CD8-positive, alpha-beta memory T cell (primary cell): ENCODE measurements at regions not wholly inside any gene's neighbourhood (a gene's known extent, or its start where the extent isn't known, plus 50 kb on each side); places are given as distances from the start of the nearest gene placed in this dataset.

Source experiments
- CTCF ChIA-PET: fragments of 350-600 bp; sonication (Branson Sonifier 250); formaldehyde crosslinking; loops from one replicate; lab custom pipeline; 2021; ENCODE audit warnings: antibody characterized with exemption; lab: Charles Lee
- POLR2A ChIA-PET: fragments of 350-600 bp; sonication (Branson Sonifier 250); formaldehyde crosslinking; loops from one replicate; lab custom pipeline; 2021; ENCODE audit warnings: antibody characterized with exemption; lab: Charles Lee
- DNase-seq, 5 donors: peaks; one replicate each; pipeline versions ENCODE4 v3.0.0 to v3.0.0-alpha.2; 2020 to 2022; ENCODE audit warnings: mixed read lengths in 1 of 5
- H3K27ac ChIP-seq: one replicate; pipeline ENCODE4 v1.7.0; 2013; ENCODE audit warnings: low read depth, mild to moderate bottlenecking, low read length, moderate library complexity
- H3K27me3 ChIP-seq: 2 replicates; pipeline ENCODE4 v1.7.0; 2013; ENCODE audit warnings: low read length, mild to moderate bottlenecking; ENCODE audit not compliant: insufficient read depth, poor library complexity, severe bottlenecking
- H3K36me3 ChIP-seq: 2 replicates; pipeline ENCODE4 v1.7.0; 2013; ENCODE audit warnings: mild to moderate bottlenecking, low read length, moderate library complexity; ENCODE audit not compliant: insufficient read depth
- H3K4me1 ChIP-seq: 2 replicates; pipeline ENCODE4 v1.7.0; 2013; ENCODE audit warnings: mild to moderate bottlenecking, low read length, moderate library complexity; ENCODE audit not compliant: insufficient read depth
- H3K4me3 ChIP-seq: 2 replicates; pipeline ENCODE4 v1.7.0; 2013; ENCODE audit warnings: mild to moderate bottlenecking, low read length
- H3K9me3 ChIP-seq: 2 replicates; pipeline ENCODE4 v1.7.0; 2013; ENCODE audit warnings: mild to moderate bottlenecking, low read length
- H3K27ac Mint-ChIP-seq, 8 donors: one replicate each; pipeline ENCODE4 v1.8.0; 2020 to 2021; ENCODE audit warnings: mixed read lengths in 8 of 8, mild to moderate bottlenecking in 6 of 8, inconsistent platforms in 3 of 8, moderate library complexity in 3 of 8
- H3K27me3 Mint-ChIP-seq, 2 donors: one replicate each; pipeline ENCODE4 v1.8.0; 2020 to 2021; ENCODE audit warnings: mixed read lengths in 2 of 2, mild to moderate bottlenecking in 1 of 2, moderate library complexity in 1 of 2
- H3K36me3 Mint-ChIP-seq, 3 donors: one replicate each; pipeline ENCODE4 v1.8.0; 2020 to 2021; ENCODE audit warnings: mixed read lengths in 3 of 3, inconsistent platforms in 1 of 3, mild to moderate bottlenecking in 1 of 3
- H3K4me1 Mint-ChIP-seq, 3 donors: one replicate each; pipeline ENCODE4 v1.8.0; 2020 to 2021; ENCODE audit warnings: mixed read lengths in 3 of 3, inconsistent platforms in 1 of 3, mild to moderate bottlenecking in 1 of 3
- H3K4me3 Mint-ChIP-seq, 7 donors: one replicate each; pipeline ENCODE4 v1.8.0; 2020 to 2021; ENCODE audit warnings: mixed read lengths in 7 of 7, mild to moderate bottlenecking in 6 of 7, moderate library complexity in 4 of 7, inconsistent platforms in 2 of 7
- H3K9me3 Mint-ChIP-seq, 5 donors: one replicate each; pipeline ENCODE4 v1.8.0; 2020 to 2022; ENCODE audit warnings: mixed read lengths in 5 of 5, mild to moderate bottlenecking in 3 of 5, moderate library complexity in 2 of 5, inconsistent platforms in 1 of 5

DNA sequence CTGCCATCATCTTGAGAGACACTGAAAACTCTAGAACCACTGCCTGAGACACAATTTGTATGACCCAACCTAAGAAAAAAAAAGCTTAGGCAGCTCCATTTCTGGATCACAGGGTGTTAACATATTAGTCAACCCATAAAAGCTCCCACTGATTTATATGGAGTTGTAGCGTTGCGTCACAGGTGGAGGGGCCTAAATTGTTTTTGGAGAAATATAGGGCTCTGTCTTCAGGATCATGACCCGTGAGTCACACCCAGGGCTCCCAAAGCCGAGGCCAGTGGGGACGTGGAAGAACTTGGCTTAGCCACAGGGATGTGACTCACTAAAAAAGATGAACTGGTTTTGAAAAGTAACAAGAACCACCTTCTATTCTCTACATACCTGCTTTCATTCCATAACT lies 116.5 kb upstream of the BMP2 start:
- Mint-ChIP-seq H3K27me3 (no peaks in the 10 kb centered on the region), H3K4me1 (no peaks in the 10 kb centered on the region), H3K4me3 (no peak overlapping the region), H3K36me3 (no peaks in the 10 kb centered on the region), H3K9me3 (peaks cover 6 to 11% (median 7%) of the 10 kb centered on the region in 5 donors), H3K27ac (no peak overlapping the region)
- no peaks in the 10 kb centered on the region for H3K4me1 ChIP-seq
- no peaks in the 10 kb centered on the region for H3K9me3 ChIP-seq
- no peaks in the 10 kb centered on the region for H3K36me3 ChIP-seq
- H3K27ac ChIP-seq, result no peak overlapping the region
- no peak overlapping the region for H3K4me3 ChIP-seq
- no peaks in the 10 kb centered on the region for H3K27me3 ChIP-seq
- POLR2A ChIA-PET, result no interaction called here
- no peak for DNase-seq
- CTCF ChIA-PET, result no interaction called here

DNA sequence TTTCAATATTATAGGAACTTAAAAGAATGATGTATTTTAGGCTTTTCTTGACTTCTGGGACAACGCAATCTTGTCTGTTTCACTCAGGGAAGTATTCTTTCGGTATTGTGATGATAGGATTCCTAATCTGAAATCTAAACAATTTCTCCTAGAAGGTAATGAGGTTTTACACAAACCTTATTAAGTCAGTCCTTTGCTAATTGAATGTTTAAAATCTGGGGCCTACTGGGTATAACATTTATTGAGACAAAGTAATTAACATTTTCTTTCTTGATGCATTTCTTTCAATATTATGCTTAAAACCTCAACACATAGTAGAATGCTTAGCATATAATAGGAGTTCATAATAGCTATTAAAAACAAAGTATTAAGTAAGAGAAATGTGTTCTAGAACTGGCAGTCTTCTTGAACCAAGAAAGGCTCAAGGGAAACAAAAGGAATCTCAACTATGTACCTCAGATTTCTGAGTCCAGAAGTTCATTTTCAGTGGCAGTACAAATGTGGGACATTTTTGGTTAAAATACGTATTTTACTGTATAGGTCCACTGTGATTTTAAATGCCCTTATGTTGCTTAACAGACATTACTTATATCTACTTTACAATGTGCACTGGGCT lies 121.4 kb upstream of the BMP2 start:
- CTCF ChIA-PET, result no interaction called here
- no peaks in the 10 kb centered on the region for H3K36me3 ChIP-seq
- no peaks in the 10 kb centered on the region for H3K27me3 Mint-ChIP-seq
- no peaks in the 10 kb centered on the region for H3K36me3 Mint-ChIP-seq
- no peak overlapping the region for H3K27ac ChIP-seq
- H3K9me3 ChIP-seq, result no peaks in the 10 kb centered on the region
- no peak overlapping the region for H3K4me3 ChIP-seq
- H3K4me1 ChIP-seq, result no peaks in the 10 kb centered on the region
- POLR2A ChIA-PET, result no interaction called here
- no peaks in the 10 kb centered on the region for H3K27me3 ChIP-seq
- no peak overlapping the region for H3K4me3 Mint-ChIP-seq
- no peak overlapping the region for H3K27ac Mint-ChIP-seq
- no peaks in the 10 kb centered on the region for H3K4me1 Mint-ChIP-seq
- H3K9me3 Mint-ChIP-seq, result peaks cover 0 to 8% (median 4%) of the 10 kb centered on the region in 5 donors
- DNase-seq, result no peak

DNA sequence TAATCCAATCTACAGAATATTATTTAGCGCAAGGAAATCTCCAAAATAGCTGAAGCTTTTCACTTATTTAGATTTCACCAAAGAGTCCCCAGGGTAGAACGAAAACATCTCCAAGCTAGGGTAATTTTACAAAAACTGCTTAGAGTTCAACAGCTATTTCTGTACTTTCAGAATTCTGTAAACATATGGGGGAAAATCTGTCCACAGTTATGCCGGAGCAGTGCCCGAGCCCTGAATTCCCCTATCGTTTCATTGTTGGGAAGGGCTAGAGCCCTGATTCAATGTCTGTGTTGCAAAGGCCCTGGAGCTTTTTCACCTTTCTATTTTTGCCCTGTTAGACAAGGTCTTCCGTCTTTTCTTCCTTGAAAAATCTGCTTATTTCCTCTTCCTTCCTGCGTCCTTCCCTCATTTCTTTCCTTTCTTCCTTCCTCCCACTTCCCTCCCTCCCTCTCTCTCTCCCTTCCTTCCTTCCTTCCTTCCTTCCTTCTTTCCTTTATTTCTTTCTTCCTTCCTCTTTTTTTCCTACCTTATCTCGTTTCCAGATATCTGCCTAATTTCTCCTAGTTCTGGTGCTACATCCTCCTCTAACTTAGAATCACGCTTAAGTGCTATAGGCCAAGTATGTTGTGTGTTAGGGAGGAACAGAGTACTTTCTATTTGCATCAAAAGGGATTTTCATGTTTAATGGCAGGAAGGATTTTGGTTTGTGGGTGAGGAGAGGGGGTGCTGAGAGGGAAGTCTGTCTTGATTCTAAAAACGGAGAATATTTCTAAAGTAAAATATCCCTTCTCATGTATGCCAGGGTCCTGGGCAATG lies 122.5 kb upstream of the BMP2 start:
- no peaks in the 10 kb centered on the region for H3K36me3 ChIP-seq
- ChIA-PET CTCF (no interaction called here), POLR2A (no interaction called here)
- H3K4me1 ChIP-seq, result no peaks in the 10 kb centered on the region
- no peaks in the 10 kb centered on the region for H3K9me3 ChIP-seq
- Mint-ChIP-seq H3K27me3 (no peaks in the 10 kb centered on the region), H3K36me3 (no peaks in the 10 kb centered on the region), H3K4me1 (no peaks in the 10 kb centered on the region), H3K4me3 (no peak overlapping the region), H3K27ac (no peak overlapping the region), H3K9me3 (peaks cover 0 to 15% (median 5%) of the 10 kb centered on the region in 5 donors)
- no peak for DNase-seq
- no peak overlapping the region for H3K4me3 ChIP-seq
- H3K27me3 ChIP-seq, result no peaks in the 10 kb centered on the region
- no peak overlapping the region for H3K27ac ChIP-seq

DNA sequence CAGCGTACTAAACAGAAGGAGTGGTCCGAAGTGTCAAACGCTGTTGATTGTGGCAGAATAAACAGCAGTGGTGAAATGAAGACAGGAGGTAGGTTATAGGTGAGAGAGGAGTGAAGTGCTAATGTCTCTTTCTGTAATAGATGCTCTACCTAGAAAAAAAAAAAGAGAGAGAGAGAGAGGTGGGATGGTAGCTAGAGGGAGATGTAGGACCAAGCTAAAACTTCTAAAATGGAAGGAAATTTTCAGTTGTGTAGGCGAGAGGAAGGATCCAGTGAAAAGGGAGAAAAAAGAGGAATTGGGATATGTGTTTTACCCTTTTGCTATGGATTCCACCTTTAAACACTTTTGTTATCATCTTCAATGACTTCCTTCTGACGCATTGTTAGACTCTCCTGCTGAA lies 126.5 kb upstream of the BMP2 start:
- Histone ChIP-seq H3K4me3 (no peak overlapping the region), H3K27me3 (no peaks in the 10 kb centered on the region), H3K27ac (no peak overlapping the region), H3K4me1 (no peaks in the 10 kb centered on the region), H3K36me3 (no peaks in the 10 kb centered on the region), H3K9me3 (no peaks in the 10 kb centered on the region)
- no peaks in the 10 kb centered on the region for H3K27me3 Mint-ChIP-seq
- CTCF ChIA-PET, result no interaction called here
- H3K9me3 Mint-ChIP-seq, result peaks cover 4 to 19% (median 6%) of the 10 kb centered on the region in 5 donors
- no peak overlapping the region for H3K4me3 Mint-ChIP-seq
- no peaks in the 10 kb centered on the region for H3K4me1 Mint-ChIP-seq
- H3K36me3 Mint-ChIP-seq, result no peaks in the 10 kb centered on the region
- no peak overlapping the region for H3K27ac Mint-ChIP-seq
- POLR2A ChIA-PET, result no interaction called here
- DNase-seq, result no peak

DNA sequence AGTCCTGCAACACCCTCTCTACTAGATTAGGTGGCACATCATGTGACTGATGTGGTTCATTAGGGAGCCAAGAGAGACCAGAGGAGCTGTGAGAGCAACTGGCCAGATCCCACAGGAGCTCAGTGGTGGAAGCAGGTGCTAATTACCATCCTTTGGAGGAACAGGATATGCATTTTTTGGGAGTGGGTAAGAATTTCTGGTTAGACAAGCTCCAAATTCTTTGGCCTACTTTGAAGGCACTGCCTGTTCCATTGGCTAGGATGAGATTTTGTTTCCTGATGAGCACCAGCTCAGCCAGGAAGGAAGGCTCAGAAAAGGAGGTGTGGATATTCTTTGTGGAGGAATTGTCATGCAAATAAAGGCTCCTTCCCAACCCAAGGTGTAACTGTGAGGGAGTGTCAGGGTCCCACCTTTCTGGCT lies 130.3 kb upstream of the BMP2 start:
- Mint-ChIP-seq H3K9me3 (peaks cover 3 to 15% (median 6%) of the 10 kb centered on the region in 5 donors), H3K4me3 (no peak overlapping the region), H3K27me3 (no peaks in the 10 kb centered on the region), H3K27ac (no peak overlapping the region), H3K36me3 (no peaks in the 10 kb centered on the region), H3K4me1 (no peaks in the 10 kb centered on the region)
- Histone ChIP-seq H3K36me3 (no peaks in the 10 kb centered on the region), H3K27ac (no peak overlapping the region), H3K9me3 (no peaks in the 10 kb centered on the region), H3K4me3 (no peak overlapping the region), H3K27me3 (no peaks in the 10 kb centered on the region), H3K4me1 (no peaks in the 10 kb centered on the region)
- POLR2A ChIA-PET, result no interaction called here
- DNase-seq, result no peak
- CTCF ChIA-PET, result interaction anchor here (1.2 kb wide), 1 partner anchor 16 kb away, joined by 4 read pairs; no protein-coding TSS in a partner anchor

DNA sequence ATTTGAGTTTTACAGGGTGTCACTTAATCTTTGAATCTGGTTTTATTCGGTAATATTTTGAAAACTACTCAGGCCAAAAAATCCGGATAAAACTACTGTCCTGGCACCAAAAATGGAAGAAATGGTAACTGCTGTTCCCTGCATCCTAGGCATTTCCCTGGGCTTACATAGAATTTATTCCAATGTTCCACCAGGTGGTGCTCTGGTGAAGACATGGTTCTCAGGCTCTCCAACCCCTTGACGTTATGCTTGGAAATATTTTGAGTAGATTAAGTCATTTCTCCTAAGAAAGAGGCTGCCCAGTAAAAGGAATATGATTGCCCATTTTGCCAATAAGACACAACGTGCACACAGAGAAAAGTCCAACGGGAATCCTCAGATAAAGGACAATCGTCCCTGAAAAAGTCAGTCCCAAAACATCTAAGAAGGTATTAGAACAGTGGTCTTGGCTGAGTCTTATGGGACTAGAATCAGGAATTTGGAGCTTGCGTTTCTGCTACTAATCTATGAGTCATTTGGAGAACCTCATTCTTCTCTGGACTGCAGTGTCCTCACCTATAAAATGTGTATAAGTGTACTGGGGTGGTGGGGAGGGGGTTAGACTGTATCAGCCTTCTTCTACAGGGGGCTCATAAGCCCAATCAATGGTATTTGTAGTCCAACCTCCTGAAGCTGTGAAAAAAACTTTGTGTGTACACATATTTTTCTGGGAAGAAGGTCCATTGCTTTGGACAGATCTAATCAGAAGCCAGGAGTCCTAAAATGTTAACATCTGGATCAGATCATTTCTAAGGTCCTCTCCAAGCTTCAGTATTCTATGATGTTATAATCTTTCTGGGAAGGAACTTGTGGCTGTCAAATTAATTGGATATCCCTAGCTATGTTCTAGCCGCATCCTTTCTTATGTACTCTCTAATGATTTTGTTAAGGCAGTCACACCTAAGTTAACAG lies 131.0 kb upstream of the BMP2 start:
- CTCF ChIA-PET, result interaction anchor here (1.2 kb wide), 1 partner anchor 15 kb away, joined by 4 read pairs; no protein-coding TSS in a partner anchor
- Mint-ChIP-seq H3K4me1 (no peaks in the 10 kb centered on the region), H3K27me3 (no peaks in the 10 kb centered on the region), H3K27ac (no peak overlapping the region), H3K4me3 (no peak overlapping the region), H3K36me3 (no peaks in the 10 kb centered on the region), H3K9me3 (peaks cover 3 to 17% (median 6%) of the 10 kb centered on the region in 5 donors)
- POLR2A ChIA-PET, result no interaction called here
- Histone ChIP-seq H3K27ac (no peak overlapping the region), H3K36me3 (no peaks in the 10 kb centered on the region), H3K27me3 (no peaks in the 10 kb centered on the region), H3K4me1 (no peaks in the 10 kb centered on the region), H3K4me3 (no peak overlapping the region), H3K9me3 (no peaks in the 10 kb centered on the region)
- no peak for DNase-seq

DNA sequence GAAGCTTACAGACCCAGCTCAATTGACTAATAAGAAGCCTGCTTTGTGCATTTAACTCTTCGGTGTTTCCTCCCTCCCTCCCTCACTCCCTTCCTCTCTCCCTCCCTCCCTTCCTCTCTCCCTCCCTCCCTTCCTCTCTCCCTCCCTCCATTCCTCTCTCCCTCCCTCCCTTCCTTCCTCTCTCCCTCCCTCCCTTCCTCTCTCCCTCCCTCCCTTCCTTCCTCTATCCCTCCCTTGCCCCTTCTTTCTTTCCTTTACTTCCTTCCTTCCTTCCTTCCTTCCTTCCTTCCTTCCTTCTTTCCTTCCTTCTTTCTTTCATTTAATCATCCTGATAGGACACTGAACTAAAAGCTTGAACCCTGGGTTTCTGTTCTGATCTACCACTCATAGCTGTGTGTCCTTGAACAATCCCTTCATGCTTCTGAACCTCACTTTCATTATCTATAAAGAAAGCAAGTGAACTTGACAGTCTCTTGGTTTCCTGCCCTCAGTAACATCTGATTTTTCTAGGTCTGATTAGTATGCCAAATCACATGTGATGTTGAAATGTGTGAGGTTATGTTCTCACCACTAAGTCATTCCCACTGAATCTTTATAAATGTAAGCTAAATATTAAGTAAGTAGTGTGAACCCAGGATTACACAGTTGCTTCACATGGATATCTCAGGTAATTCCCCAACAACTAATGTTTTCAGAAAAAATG lies 132.3 kb upstream of the BMP2 start:
- Histone ChIP-seq H3K4me1 (no peaks in the 10 kb centered on the region), H3K36me3 (no peaks in the 10 kb centered on the region), H3K27ac (no peak overlapping the region), H3K9me3 (no peaks in the 10 kb centered on the region), H3K27me3 (no peaks in the 10 kb centered on the region), H3K4me3 (no peak overlapping the region)
- peaks cover 0 to 12% (median 6%) of the 10 kb centered on the region in 5 donors for H3K9me3 Mint-ChIP-seq
- POLR2A ChIA-PET, result no interaction called here
- no peak overlapping the region for H3K4me3 Mint-ChIP-seq
- CTCF ChIA-PET, result no interaction called here
- no peaks in the 10 kb centered on the region for H3K27me3 Mint-ChIP-seq
- DNase-seq, result no peak
- no peaks in the 10 kb centered on the region for H3K36me3 Mint-ChIP-seq
- no peak overlapping the region for H3K27ac Mint-ChIP-seq
- no peaks in the 10 kb centered on the region for H3K4me1 Mint-ChIP-seq
